CD8-positive, alpha-beta memory T cell (primary cell): ENCODE measurements at regions not wholly inside any gene's neighbourhood (a gene's known extent, or its start where the extent isn't known, plus 50 kb on each side); places are given as distances from the start of the nearest gene placed in this dataset.

ENCODE experiments used
- CTCF ChIA-PET: fragments of 350-600 bp; sonication (Branson Sonifier 250); formaldehyde crosslinking; loops from one replicate; lab custom pipeline; 2021; ENCODE audit warnings: antibody characterized with exemption; lab: Charles Lee
- POLR2A ChIA-PET: fragments of 350-600 bp; sonication (Branson Sonifier 250); formaldehyde crosslinking; loops from one replicate; lab custom pipeline; 2021; ENCODE audit warnings: antibody characterized with exemption; lab: Charles Lee
- DNase-seq, 5 donors: peaks; one replicate each; pipeline versions ENCODE4 v3.0.0 to v3.0.0-alpha.2; 2020 to 2022; ENCODE audit warnings: mixed read lengths in 1 of 5
- H3K27ac ChIP-seq: one replicate; pipeline ENCODE4 v1.7.0; 2013; ENCODE audit warnings: low read depth, mild to moderate bottlenecking, low read length, moderate library complexity
- H3K27me3 ChIP-seq: 2 replicates; pipeline ENCODE4 v1.7.0; 2013; ENCODE audit warnings: low read length, mild to moderate bottlenecking; ENCODE audit not compliant: insufficient read depth, poor library complexity, severe bottlenecking
- H3K36me3 ChIP-seq: 2 replicates; pipeline ENCODE4 v1.7.0; 2013; ENCODE audit warnings: mild to moderate bottlenecking, low read length, moderate library complexity; ENCODE audit not compliant: insufficient read depth
- H3K4me1 ChIP-seq: 2 replicates; pipeline ENCODE4 v1.7.0; 2013; ENCODE audit warnings: mild to moderate bottlenecking, low read length, moderate library complexity; ENCODE audit not compliant: insufficient read depth
- H3K4me3 ChIP-seq: 2 replicates; pipeline ENCODE4 v1.7.0; 2013; ENCODE audit warnings: mild to moderate bottlenecking, low read length
- H3K9me3 ChIP-seq: 2 replicates; pipeline ENCODE4 v1.7.0; 2013; ENCODE audit warnings: mild to moderate bottlenecking, low read length
- H3K27ac Mint-ChIP-seq, 8 donors: one replicate each; pipeline ENCODE4 v1.8.0; 2020 to 2021; ENCODE audit warnings: mixed read lengths in 8 of 8, mild to moderate bottlenecking in 6 of 8, inconsistent platforms in 3 of 8, moderate library complexity in 3 of 8
- H3K27me3 Mint-ChIP-seq, 2 donors: one replicate each; pipeline ENCODE4 v1.8.0; 2020 to 2021; ENCODE audit warnings: mixed read lengths in 2 of 2, mild to moderate bottlenecking in 1 of 2, moderate library complexity in 1 of 2
- H3K36me3 Mint-ChIP-seq, 3 donors: one replicate each; pipeline ENCODE4 v1.8.0; 2020 to 2021; ENCODE audit warnings: mixed read lengths in 3 of 3, inconsistent platforms in 1 of 3, mild to moderate bottlenecking in 1 of 3
- H3K4me1 Mint-ChIP-seq, 3 donors: one replicate each; pipeline ENCODE4 v1.8.0; 2020 to 2021; ENCODE audit warnings: mixed read lengths in 3 of 3, inconsistent platforms in 1 of 3, mild to moderate bottlenecking in 1 of 3
- H3K4me3 Mint-ChIP-seq, 7 donors: one replicate each; pipeline ENCODE4 v1.8.0; 2020 to 2021; ENCODE audit warnings: mixed read lengths in 7 of 7, mild to moderate bottlenecking in 6 of 7, moderate library complexity in 4 of 7, inconsistent platforms in 2 of 7
- H3K9me3 Mint-ChIP-seq, 5 donors: one replicate each; pipeline ENCODE4 v1.8.0; 2020 to 2022; ENCODE audit warnings: mixed read lengths in 5 of 5, mild to moderate bottlenecking in 3 of 5, moderate library complexity in 2 of 5, inconsistent platforms in 1 of 5

DNA sequence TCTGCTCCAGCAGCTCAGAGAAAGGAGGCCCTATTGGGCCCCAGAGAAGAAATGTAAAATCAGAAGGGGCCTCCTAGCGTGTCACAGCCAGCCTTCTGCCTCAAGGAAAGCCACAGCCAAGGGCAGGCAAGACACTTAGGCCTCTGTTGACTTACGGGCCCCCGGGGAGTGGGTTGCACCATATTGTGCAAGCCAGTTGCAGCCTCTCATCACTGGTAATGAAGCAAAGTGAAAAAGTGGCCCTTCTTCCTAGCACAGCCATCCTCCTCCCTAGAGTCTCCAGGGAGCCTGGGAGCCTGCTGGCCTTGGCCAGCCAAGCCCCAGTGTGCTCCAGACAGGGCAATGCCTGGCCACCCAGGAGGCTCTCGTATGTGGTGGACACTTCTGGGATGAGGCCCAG lies 56.2 kb upstream of the GDF10 start:
- Mint-ChIP-seq H3K9me3 (no peaks in the 10 kb centered on the region), H3K27ac (peak overlapping the region in 1 of 8 donors; percentile 75), H3K36me3 (no peaks in the 10 kb centered on the region), H3K27me3 (peaks cover 0 to 3% of the 10 kb centered on the region in 2 donors), H3K4me3 (no peak overlapping the region), H3K4me1 (peaks cover 0 to 11% (median 11%) of the 10 kb centered on the region in 3 donors)
- Histone ChIP-seq H3K9me3 (no peaks in the 10 kb centered on the region), H3K27me3 (no peaks in the 10 kb centered on the region), H3K27ac (no peak overlapping the region), H3K4me1 (no peaks in the 10 kb centered on the region), H3K36me3 (no peaks in the 10 kb centered on the region), H3K4me3 (no peak overlapping the region)
- no peak for DNase-seq
- ChIA-PET CTCF (no interaction called here), POLR2A (no interaction called here)

DNA sequence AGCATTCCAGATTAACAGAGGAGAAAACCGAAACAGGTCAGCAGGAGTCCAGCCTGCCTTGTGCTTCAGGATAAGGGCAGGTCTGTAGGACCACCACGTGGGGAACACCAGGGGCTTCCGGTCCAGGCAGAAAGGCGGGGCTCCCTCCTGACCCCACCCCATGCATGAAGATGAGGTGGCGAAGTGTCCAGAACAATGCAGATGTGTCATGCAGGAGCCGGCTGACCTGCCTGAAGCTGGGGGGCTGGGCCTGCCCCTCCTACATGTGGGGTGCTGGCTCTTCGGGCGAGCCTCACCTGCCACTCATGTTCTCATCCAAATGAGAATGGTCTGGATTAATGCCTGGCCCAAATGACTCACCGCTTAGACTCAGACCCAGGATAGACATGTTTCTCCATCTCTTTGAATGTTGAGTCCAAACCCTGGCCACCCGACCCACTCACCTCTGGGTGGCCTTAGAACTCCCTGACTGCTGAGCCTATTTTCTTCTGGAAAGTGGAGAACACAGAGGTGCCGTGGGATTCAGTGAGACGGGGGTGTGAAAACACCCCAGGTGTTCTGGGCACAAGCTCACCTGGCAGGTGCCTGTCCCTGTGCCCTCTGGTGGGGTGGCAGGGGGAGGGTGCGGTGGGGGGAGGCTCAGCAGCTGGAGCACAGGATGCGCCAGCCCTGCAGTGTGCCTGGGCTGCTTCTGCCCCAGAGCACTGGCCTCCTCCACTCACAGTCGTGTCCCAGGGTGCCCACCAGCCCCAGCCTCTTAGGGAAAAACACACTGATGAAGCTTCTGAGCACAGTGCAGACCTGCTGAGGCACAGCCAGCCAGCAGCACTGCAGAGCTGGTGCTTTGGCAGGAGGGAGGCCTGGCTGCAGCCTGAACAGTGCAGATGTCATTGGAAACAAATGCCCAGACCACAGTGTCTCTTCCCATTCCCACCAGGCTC lies 55.2 kb upstream of the GDF10 start:
- no peak overlapping the region for H3K4me3 Mint-ChIP-seq
- DNase-seq, result no peak
- peaks cover 0 to 3% of the 10 kb centered on the region in 2 donors for H3K27me3 Mint-ChIP-seq
- H3K36me3 ChIP-seq, result no peaks in the 10 kb centered on the region
- no peaks in the 10 kb centered on the region for H3K4me1 ChIP-seq
- H3K27ac Mint-ChIP-seq, result peak overlapping the region in 1 of 8 donors; percentile 68
- H3K9me3 ChIP-seq, result no peaks in the 10 kb centered on the region
- H3K9me3 Mint-ChIP-seq, result no peaks in the 10 kb centered on the region
- CTCF ChIA-PET, result interaction anchor here (1.4 kb wide), 1 partner anchor 197 kb away, joined by 5 read pairs; no protein-coding TSS in a partner anchor
- no peaks in the 10 kb centered on the region for H3K27me3 ChIP-seq
- H3K27ac ChIP-seq, result no peak overlapping the region
- H3K4me1 Mint-ChIP-seq, result peaks cover 0 to 11% (median 11%) of the 10 kb centered on the region in 3 donors
- POLR2A ChIA-PET, result no interaction called here
- H3K4me3 ChIP-seq, result no peak overlapping the region
- no peaks in the 10 kb centered on the region for H3K36me3 Mint-ChIP-seq

DNA sequence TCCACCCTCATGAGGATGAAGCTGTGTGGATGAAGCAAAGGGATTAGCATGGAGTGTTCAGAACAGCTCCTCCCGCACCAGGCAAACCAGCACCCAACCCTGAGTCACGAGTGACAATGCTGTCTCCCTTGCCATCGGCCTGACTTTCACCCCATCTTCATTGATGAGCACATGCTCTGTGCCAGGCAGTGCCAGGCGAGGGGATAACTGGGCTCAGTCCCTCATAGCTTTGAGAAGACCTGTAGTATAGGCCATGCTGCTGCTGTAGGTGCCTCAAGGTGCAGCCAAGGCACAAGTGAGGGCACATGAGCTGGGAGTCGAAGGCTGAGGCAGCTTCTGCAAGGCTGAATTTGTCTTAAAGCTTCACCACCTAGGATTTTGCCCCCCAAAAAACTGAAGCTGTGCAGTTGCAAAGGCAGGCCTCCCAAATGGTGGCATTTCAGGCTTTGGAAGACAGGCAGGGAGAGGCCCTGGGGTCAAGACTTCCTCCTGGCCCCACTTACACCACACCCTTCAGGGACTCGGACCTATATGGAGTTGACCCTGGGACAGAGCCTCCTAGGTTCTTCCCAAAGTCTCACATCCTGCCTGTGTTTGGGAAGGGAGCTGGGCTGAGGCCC lies 54.2 kb upstream of the GDF10 start:
- ChIA-PET POLR2A (no interaction called here), CTCF (interaction anchor here (1.4 kb wide), 1 partner anchor 198 kb away, joined by 5 read pairs; no protein-coding TSS in a partner anchor)
- no peaks in the 10 kb centered on the region for H3K9me3 ChIP-seq
- peaks cover 0 to 11% (median 11%) of the 10 kb centered on the region in 3 donors for H3K4me1 Mint-ChIP-seq
- no peak overlapping the region for H3K27ac ChIP-seq
- no peak overlapping the region for H3K27ac Mint-ChIP-seq
- H3K27me3 ChIP-seq, result no peaks in the 10 kb centered on the region
- no peak overlapping the region for H3K4me3 ChIP-seq
- no peaks in the 10 kb centered on the region for H3K9me3 Mint-ChIP-seq
- no peak for DNase-seq
- no peaks in the 10 kb centered on the region for H3K36me3 ChIP-seq
- no peak overlapping the region for H3K4me3 Mint-ChIP-seq
- no peaks in the 10 kb centered on the region for H3K36me3 Mint-ChIP-seq
- no peaks in the 10 kb centered on the region for H3K4me1 ChIP-seq
- H3K27me3 Mint-ChIP-seq, result no peaks in the 10 kb centered on the region

DNA sequence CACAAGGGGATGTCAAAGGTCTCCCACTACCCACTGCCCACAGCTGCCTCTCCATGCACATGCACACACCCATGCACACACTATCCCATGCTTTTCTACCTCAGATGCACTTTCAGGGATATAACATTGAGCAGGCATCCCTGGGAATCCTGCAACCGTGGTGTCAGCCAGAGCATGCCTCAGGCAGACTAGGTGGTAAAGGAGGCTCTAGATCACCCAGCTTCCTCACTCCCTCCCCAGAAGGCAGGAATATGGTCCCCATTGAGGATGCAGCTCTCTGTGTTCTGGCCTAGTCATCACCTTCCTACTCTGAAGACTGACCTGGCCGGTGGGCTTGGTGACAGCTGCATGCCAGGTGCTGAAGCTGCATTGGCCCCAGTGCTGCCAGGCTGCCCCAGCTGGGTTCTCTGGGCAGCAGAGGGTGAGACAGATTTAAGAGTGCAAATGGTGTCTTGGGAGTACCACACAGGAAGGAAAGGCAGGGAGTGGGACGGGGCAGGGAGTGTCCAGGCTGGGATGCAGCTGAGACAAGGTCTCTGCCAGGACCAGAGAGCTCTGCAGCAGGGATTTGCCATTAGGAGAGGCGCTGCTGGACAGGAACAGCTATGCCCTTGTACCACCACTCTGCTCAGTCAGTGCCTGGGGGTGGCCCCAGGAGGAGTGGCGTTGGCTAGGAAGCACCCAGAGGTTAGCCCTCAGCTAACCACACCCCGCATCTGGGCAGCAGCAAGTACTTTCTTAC lies 53.4 kb upstream of the GDF10 start:
- Mint-ChIP-seq H3K27me3 (no peaks in the 10 kb centered on the region), H3K27ac (peak overlapping the region in 1 of 8 donors; percentile 54), H3K9me3 (no peaks in the 10 kb centered on the region), H3K36me3 (no peaks in the 10 kb centered on the region), H3K4me3 (no peak overlapping the region), H3K4me1 (peaks cover 0 to 16% (median 11%) of the 10 kb centered on the region in 3 donors)
- Histone ChIP-seq H3K36me3 (no peaks in the 10 kb centered on the region), H3K4me3 (no peak overlapping the region), H3K27ac (no peak overlapping the region), H3K27me3 (no peaks in the 10 kb centered on the region), H3K9me3 (no peaks in the 10 kb centered on the region), H3K4me1 (no peaks in the 10 kb centered on the region)
- ChIA-PET CTCF (interaction anchor here (1.4 kb wide), 1 partner anchor 199 kb away, joined by 5 read pairs; no protein-coding TSS in a partner anchor), POLR2A (no interaction called here)
- DNase-seq, result no peak

DNA sequence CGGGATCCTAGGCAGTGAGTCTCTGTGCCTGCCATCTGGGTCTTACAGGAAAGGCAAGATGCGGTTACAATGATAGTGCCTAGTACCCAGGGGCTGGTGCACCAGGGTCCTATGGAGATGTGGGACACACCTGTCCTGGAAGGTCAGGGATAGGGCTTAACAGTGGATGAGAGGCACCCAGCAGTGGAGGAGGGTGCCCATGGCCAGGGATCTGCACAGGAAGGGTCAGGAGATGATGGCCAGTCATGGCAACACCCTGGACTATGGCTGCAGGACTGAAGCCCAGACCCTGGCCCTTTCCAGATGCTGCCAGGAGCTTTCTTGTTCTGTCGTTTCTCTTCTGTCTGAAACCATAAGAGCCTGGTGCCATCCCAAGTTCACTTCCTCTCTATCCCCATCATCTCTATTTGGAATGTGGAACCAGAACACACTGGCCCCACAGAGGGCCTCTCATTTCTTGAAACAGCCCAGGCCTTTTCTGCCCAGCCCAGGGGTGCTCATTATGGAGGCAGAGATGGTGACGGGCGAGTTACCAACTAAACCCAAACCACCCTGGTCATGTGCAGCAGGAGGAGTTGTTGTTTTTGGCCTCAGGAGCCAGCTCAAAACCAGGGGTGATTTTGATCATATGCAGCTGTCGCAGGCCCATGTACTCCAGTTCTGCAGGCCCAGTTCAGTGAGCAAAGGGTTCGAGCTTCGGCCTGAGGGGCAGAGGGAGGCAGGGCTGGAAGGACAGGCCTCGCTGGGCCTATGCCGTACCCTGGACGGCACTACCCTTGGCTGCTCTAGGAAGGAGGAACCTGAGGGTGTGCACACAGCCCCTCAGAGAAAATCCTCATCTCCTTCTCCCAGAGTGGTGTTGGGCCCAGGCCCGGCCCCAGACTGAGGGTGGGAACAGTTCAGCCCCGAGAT lies 52.6 kb upstream of the GDF10 start:
- H3K36me3 Mint-ChIP-seq, result no peaks in the 10 kb centered on the region
- H3K27ac Mint-ChIP-seq, result no peak overlapping the region
- no peak overlapping the region for H3K4me3 Mint-ChIP-seq
- no peaks in the 10 kb centered on the region for H3K36me3 ChIP-seq
- H3K9me3 ChIP-seq, result no peaks in the 10 kb centered on the region
- ChIA-PET CTCF (no interaction called here), POLR2A (no interaction called here)
- H3K27me3 Mint-ChIP-seq, result no peaks in the 10 kb centered on the region
- no peak for DNase-seq
- no peak overlapping the region for H3K4me3 ChIP-seq
- no peaks in the 10 kb centered on the region for H3K27me3 ChIP-seq
- H3K4me1 Mint-ChIP-seq, result peaks cover 0 to 15% (median 9%) of the 10 kb centered on the region in 3 donors
- H3K4me1 ChIP-seq, result no peaks in the 10 kb centered on the region
- H3K27ac ChIP-seq, result no peak overlapping the region
- H3K9me3 Mint-ChIP-seq, result no peaks in the 10 kb centered on the region

DNA sequence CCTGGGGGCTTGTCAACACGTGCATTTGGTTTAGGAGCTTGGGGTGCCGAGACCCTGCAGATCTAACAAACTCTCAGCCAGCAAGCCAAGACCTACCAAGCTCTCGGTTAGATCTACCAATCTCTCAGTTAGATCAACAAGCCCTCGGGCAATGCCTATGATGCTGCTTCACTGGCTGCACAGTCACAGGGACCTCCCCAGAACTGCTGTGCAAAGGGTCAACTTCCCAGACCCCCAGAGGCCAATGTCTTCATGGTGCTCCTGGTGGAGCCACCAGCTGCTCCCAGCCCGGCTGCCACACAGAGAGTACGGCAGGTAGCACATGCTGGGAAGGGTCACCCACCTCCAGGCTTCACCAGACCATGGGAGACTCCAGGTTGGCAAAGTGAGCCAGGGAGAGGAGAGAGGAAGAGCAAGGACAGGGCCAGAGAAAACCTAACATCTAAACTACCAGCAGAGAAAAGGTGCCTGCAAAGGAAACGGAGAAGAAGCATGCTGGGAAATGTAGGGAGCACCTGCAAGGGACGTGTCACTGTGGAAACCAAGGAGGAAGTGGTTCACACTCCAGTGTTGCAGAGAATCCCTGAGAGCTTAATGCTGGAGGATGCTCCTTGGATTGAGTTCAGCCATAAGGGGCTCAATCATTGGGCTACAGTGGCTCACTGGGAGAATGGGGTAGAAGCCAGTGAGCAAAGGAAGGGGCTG lies 51.5 kb upstream of the GDF10 start:
- no peaks in the 10 kb centered on the region for H3K4me1 ChIP-seq
- H3K4me1 Mint-ChIP-seq, result peaks cover 0 to 9% (median 4%) of the 10 kb centered on the region in 3 donors
- no peak for DNase-seq
- no peaks in the 10 kb centered on the region for H3K27me3 Mint-ChIP-seq
- no peaks in the 10 kb centered on the region for H3K27me3 ChIP-seq
- H3K27ac Mint-ChIP-seq, result no peak overlapping the region
- H3K4me3 Mint-ChIP-seq, result no peak overlapping the region
- H3K9me3 Mint-ChIP-seq, result no peaks in the 10 kb centered on the region
- H3K36me3 ChIP-seq, result no peaks in the 10 kb centered on the region
- CTCF ChIA-PET, result no interaction called here
- H3K27ac ChIP-seq, result no peak overlapping the region
- H3K4me3 ChIP-seq, result no peak overlapping the region
- POLR2A ChIA-PET, result no interaction called here
- no peaks in the 10 kb centered on the region for H3K9me3 ChIP-seq
- H3K36me3 Mint-ChIP-seq, result no peaks in the 10 kb centered on the region

DNA sequence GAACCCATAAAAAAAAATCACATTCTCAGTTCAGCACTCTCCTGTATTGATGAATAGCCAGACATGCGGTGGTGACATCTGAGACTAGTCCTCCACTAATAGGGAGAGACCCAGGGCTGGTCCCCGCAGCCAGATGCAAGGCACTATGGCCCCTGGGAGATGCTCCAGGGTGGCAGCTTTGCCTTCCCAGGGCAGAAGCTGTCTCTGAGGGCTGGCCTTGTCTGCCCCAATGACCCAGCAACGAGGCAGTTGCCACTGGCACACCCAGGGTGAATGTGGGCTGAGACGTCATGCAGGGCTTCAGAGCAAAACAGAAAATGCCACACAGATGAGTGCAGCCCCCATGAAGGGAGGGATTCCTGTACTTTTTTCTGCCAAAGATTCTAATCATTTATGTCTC lies 50.1 kb upstream of the GDF10 start:
- Histone ChIP-seq H3K36me3 (no peaks in the 10 kb centered on the region), H3K4me3 (no peak overlapping the region), H3K27me3 (no peaks in the 10 kb centered on the region), H3K4me1 (peaks cover 2% of the 10 kb centered on the region), H3K9me3 (no peaks in the 10 kb centered on the region), H3K27ac (no peak overlapping the region)
- DNase-seq, result no peak
- H3K4me3 Mint-ChIP-seq, result no peak overlapping the region
- POLR2A ChIA-PET, result no interaction called here
- H3K27me3 Mint-ChIP-seq, result no peaks in the 10 kb centered on the region
- no peaks in the 10 kb centered on the region for H3K9me3 Mint-ChIP-seq
- H3K4me1 Mint-ChIP-seq, result peaks cover 0 to 9% (median 5%) of the 10 kb centered on the region in 3 donors
- H3K27ac Mint-ChIP-seq, result peak overlapping the region in 1 of 8 donors; percentile 75
- CTCF ChIA-PET, result no interaction called here
- H3K36me3 Mint-ChIP-seq, result no peaks in the 10 kb centered on the region
